Testis (tissue), 2 donors: ENCODE measurements at regions not wholly inside any gene's neighbourhood (a gene's known extent, or its start where the extent isn't known, plus 50 kb on each side); places are given as distances from the start of the nearest gene placed in this dataset.
A peak's percentile ranks its signal among the peaks of the same experiment; 100 is the strongest.

Experiments used
- DNase-seq: peaks from one replicate; pipeline ENCODE4 v3.0.0-alpha.2; 2019
- H3K27ac ChIP-seq, 2 donors: fragments of 200-600 bp; sonication (generic); one replicate each; pipeline ENCODE4 v1.5.1; 2019
- H3K27me3 ChIP-seq: fragments of 200-600 bp; sonication (generic); one replicate; pipeline ENCODE4 v1.5.1; 2019
- H3K36me3 ChIP-seq: fragments of 200-600 bp; sonication (generic); one replicate; pipeline ENCODE4 v1.5.1; 2017; ENCODE audit warnings: low read depth; ENCODE audit errors: missing control alignments
- H3K4me1 ChIP-seq: fragments of 200-600 bp; sonication (generic); one replicate; pipeline ENCODE4 v1.5.1; 2019
- H3K4me3 ChIP-seq, 2 donors: fragments of 200-600 bp; sonication (generic); one replicate each; pipeline ENCODE4 v1.5.1; 2017 to 2019
- H3K9me3 ChIP-seq: fragments of 200-600 bp; sonication (generic); one replicate; pipeline ENCODE4 v1.5.1; 2017
- POLR2A ChIP-seq: fragments of 450-650 bp; IDR thresholded peaks from one replicate; pipeline ENCODE4 v1.6.1; 2017; ENCODE audit warnings: antibody characterized with exemption, mild to moderate bottlenecking, moderate library complexity
- WGBS, 2 donors: methylation state at CpG; one replicate each; pipeline ENCODE4 v1.1.5; 2018; 5-methylcytosine and 5-hydroxymethylcytosine counted together
- intact Hi-C: fragments of 100-400 bp; cut with DNase I; formaldehyde crosslinking; loops from one replicate; pipeline ENCODE4 v1.15.1; 2023; ENCODE audit warnings: low total_unique reads
- TF ChIP-seq, protein P1 (sequence below), 3 experiments: fragments of 450-650 bp in 2 of 3; fragments of 200-600 bp in 1 of 3; sonication (generic) in 1 of 3; IDR thresholded peaks; one replicate each; pipeline ENCODE4 v1.5.1; 2016 to 2019; ENCODE audit warnings: antibody characterized with exemption in 3 of 3, mild to moderate bottlenecking in 2 of 3, moderate library complexity in 1 of 3

DNA sequence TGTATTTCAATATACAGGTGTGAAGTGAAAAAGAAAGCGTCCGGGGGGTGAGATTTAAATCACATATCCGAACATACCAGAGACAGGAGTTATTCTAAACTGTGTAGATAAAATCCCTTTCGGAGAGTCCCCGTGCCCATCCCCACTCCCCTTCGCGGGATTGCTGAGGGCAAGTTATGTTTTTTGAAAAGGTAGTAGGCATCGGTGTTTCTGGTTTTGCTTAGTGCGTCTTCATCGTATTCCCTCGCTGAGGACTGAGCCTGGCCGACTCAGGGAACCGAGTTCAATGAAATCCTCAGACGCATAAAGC, 583.4 kb downstream of the ZEB2 start:
- DNase-seq: no peak
- TF ChIP-seq, protein P1, sequence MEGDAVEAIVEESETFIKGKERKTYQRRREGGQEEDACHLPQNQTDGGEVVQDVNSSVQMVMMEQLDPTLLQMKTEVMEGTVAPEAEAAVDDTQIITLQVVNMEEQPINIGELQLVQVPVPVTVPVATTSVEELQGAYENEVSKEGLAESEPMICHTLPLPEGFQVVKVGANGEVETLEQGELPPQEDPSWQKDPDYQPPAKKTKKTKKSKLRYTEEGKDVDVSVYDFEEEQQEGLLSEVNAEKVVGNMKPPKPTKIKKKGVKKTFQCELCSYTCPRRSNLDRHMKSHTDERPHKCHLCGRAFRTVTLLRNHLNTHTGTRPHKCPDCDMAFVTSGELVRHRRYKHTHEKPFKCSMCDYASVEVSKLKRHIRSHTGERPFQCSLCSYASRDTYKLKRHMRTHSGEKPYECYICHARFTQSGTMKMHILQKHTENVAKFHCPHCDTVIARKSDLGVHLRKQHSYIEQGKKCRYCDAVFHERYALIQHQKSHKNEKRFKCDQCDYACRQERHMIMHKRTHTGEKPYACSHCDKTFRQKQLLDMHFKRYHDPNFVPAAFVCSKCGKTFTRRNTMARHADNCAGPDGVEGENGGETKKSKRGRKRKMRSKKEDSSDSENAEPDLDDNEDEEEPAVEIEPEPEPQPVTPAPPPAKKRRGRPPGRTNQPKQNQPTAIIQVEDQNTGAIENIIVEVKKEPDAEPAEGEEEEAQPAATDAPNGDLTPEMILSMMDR (IDR thresholded peaks at IDR 0.05): no peak
- TF ChIP-seq POLR2A: no peak
- 1 to 3% methylated on average over 12 to 14 of the region's 14 CpGs for WGBS, 2 donors
- Histone ChIP-seq H3K27me3 (no peaks in the 10 kb centered on the region), H3K36me3 (no peaks in the 10 kb centered on the region), H3K4me1 (peaks cover 23% of the 10 kb centered on the region), H3K27ac (peak overlapping the region; percentile 86 to 88), H3K4me3 (peak overlapping the region; percentile 59 to 69), H3K9me3 (no peaks in the 10 kb centered on the region)
- intact Hi-C loops: no loop called here

DNA sequence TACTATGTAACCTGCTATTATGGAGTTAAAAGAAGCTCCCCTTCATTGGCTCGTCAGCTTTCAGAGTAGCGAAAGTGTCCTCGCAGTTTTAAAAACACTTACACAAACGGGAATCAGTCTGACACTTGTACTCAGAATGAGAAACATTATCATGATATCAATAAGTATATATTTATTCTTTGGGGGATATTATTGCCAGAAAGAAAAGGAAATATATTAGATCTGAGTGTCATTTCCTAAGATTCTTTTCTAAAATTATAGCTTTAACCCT, 584.5 kb downstream of the ZEB2 start:
- WGBS, 2 donors: 32 to 34% methylated on average over 4 of the region's 4 CpGs
- Histone ChIP-seq H3K27me3 (no peaks in the 10 kb centered on the region), H3K4me3 (no peak overlapping the region), H3K4me1 (peaks cover 20% of the 10 kb centered on the region), H3K27ac (peak overlapping the region; percentile 21 to 88), H3K36me3 (no peaks in the 10 kb centered on the region), H3K9me3 (no peaks in the 10 kb centered on the region)
- TF ChIP-seq, protein P1 (IDR thresholded peaks at IDR 0.05): no peak
- TF ChIP-seq POLR2A: no peak
- no peak for DNase-seq
- intact Hi-C loops: no loop called here

DNA sequence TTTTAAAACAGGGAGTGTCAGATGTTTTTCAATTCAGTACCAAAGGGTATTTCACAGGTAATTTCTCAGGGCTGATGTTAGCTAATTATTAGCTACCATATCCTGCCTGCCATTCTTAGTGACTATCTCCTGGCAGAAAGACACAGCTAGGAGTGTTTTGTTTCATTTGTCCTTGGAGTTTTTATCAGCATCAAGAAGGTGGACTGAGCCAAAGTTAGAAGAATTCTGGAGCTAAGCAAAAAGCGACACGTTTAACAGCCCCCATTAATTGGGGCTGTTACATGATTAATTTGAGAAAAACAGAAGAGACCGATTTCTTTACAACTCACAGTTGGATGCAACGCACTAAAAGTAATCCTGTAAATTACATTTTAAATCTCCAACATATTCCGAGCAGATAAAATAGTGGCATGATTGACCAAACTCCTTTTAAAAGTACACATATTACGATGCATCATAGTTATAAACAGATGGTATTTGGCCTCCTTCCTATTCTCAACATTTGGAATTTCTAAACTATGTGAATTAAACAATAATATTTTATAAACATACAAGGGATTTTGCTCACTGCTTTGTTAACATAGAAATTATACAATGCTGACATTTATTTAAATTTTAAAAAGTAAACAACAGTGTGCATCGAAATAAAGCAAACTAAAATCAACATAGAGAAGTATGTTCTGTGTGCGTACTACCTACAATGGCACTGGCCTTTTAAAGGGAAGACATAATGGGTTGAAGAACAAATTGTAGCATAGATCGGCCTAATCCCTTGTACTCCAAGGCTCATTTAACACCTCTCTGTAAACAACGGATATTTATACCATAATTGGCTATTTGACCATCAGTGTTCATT, 585.1 kb downstream of the ZEB2 start:
- DNase-seq: no peak
- Histone ChIP-seq H3K4me3 (no peak overlapping the region), H3K9me3 (no peaks in the 10 kb centered on the region), H3K27ac (peak overlapping the region; percentile 21 to 88), H3K36me3 (no peaks in the 10 kb centered on the region), H3K27me3 (no peaks in the 10 kb centered on the region), H3K4me1 (peaks cover 17% of the 10 kb centered on the region)
- TF ChIP-seq POLR2A: no peak
- TF ChIP-seq, protein P1 (IDR thresholded peaks at IDR 0.05): no peak
- intact Hi-C loops: no loop called here
- 33 to 38% methylated on average over 10 of the region's 10 CpGs for WGBS, 2 donors

DNA sequence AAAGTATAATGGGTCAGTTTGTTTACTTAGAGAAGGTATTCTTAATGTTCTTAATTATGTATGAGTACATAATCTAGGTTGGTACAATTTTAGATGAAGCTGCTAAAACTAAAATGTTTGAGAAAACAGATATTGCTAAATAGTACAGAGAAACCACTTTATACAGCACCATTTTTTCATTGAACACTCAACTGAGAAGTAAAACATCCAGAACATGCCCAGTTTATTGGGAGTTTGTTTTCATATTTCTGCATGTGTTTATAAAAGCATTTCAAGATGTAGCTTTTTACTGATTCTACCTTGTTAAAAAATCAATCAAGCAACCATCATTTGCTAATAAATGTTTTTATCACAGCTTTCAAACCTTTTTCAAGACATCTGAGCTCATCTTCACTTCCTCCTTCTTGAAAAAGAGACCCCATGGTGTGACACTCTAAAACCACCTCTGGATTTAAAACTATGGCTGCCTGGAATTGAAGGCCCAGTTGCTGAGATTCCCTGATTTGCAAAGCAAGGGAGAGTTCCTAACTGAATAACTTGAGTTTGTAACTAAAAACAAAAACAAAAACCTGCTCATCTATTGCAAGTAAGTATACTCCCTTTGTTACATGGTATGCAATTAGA, 585.9 kb downstream of the ZEB2 start:
- Histone ChIP-seq H3K36me3 (no peaks in the 10 kb centered on the region), H3K4me1 (peaks cover 15% of the 10 kb centered on the region), H3K9me3 (no peaks in the 10 kb centered on the region), H3K27ac (peak overlapping the region; percentile 21 to 88), H3K4me3 (no peak overlapping the region), H3K27me3 (no peaks in the 10 kb centered on the region)
- no peak for DNase-seq
- no peak for TF ChIP-seq POLR2A
- TF ChIP-seq, protein P1 (IDR thresholded peaks at IDR 0.05): no peak
- intact Hi-C loops: no loop called here

DNA sequence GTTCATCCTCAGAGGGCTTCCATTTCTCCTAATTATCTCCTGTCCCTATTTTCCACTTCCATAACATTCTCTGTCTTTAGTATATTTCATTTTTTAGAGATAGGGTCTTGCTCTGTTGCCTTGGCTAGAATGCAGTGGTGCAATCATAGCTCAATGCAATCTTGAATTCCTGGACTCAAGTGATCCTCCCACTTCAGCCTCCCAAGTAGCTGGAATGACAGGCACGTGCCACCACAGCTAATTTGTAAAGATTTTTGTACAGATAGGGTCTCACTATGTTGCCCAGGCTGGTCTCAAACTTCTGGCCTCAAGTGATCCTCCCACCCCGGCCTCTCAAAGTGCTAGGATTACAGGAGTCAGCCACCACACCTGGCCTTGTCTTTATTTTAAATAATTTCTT, 589.0 kb downstream of the ZEB2 start:
- H3K27ac ChIP-seq: no peak overlapping the region
- no peak overlapping the region for H3K4me3 ChIP-seq
- H3K4me1 ChIP-seq: peaks cover 7% of the 10 kb centered on the region
- 71 to 74% methylated on average over 2 of the region's 2 CpGs for WGBS, 2 donors
- no peaks in the 10 kb centered on the region for H3K36me3 ChIP-seq
- H3K27me3 ChIP-seq: no peaks in the 10 kb centered on the region
- no peaks in the 10 kb centered on the region for H3K9me3 ChIP-seq
- TF ChIP-seq POLR2A: no peak
- TF ChIP-seq, protein P1 (IDR thresholded peaks at IDR 0.05): no peak
- no peak for DNase-seq
- intact Hi-C loops: no loop called here
